Colon (tissue), 2 donors: ENCODE measurements at regions not wholly inside any gene's neighbourhood (a gene's known extent, or its start where the extent isn't known, plus 50 kb on each side); places are given as distances from the start of the nearest gene placed in this dataset.
"Not testable (repeated sequence)": the region's sequence is repeated elsewhere in the genome, so short reads cannot be mapped to it uniquely, and the experiment has no call there.

Source experiments
- FAIRE-seq: peaks from 2 replicates; lab custom pipeline; 2012; peaks lifted over from hg19 to GRCh38; lab: Jason Lieb, UNC
- donor health status: control.
- donor health status: control.

- FAIRE-seq, result no peak
Observed at GRCh38 chr16:75837264-75837663, 111.0 kb upstream of the CPHXL start.

- FAIRE-seq, result no peak
Observed at GRCh38 chr16:75837681-75838080, 111.4 kb upstream of the CPHXL start.

GRCh38 chr16:75841517-75841916, 115.2 kb upstream of the CPHXL start:
- no peak for FAIRE-seq

GRCh38 chr16:75847172-75847571, 120.9 kb upstream of the CPHXL start:
- FAIRE-seq, result no peak

- FAIRE-seq, result no peak
Observed at GRCh38 chr16:75854152-75854551, 127.9 kb upstream of the CPHXL start.

- FAIRE-seq, result no peak
Observed at GRCh38 chr16:75860326-75861053, 134.2 kb upstream of the CPHXL start.

GRCh38 chr16:75861311-75862097, 135.2 kb upstream of the CPHXL start:
- no peak for FAIRE-seq

- FAIRE-seq, result no peak
Observed at GRCh38 chr16:75862098-75862386, 135.8 kb upstream of the CPHXL start.

- FAIRE-seq, result no peak
Observed at GRCh38 chr16:75864243-75864642, 138.0 kb upstream of the CPHXL start.

- FAIRE-seq, result no peak
Observed at GRCh38 chr16:75865736-75866135, 139.4 kb upstream of the CPHXL start.

- no peak for FAIRE-seq
Observed at GRCh38 chr16:75868636-75869632, 142.6 kb upstream of the CPHXL start.

- FAIRE-seq, result not testable (repeated sequence)
Observed at GRCh38 chr16:75881280-75881679, 155.0 kb upstream of the CPHXL start.

- FAIRE-seq, result no peak
Observed at GRCh38 chr16:75899163-75899562, 172.9 kb upstream of the CPHXL start.

GRCh38 chr16:75908331-75909117, 182.2 kb upstream of the CPHXL start:
- no peak for FAIRE-seq

- no peak for FAIRE-seq
Observed at GRCh38 chr16:75909746-75910145, 183.5 kb upstream of the CPHXL start.

- no peak for FAIRE-seq
Observed at GRCh38 chr16:75911896-75912295, 185.6 kb upstream of the CPHXL start.

GRCh38 chr16:75913958-75914357, 187.7 kb upstream of the CPHXL start:
- FAIRE-seq, result no peak

- no peak for FAIRE-seq
Observed at GRCh38 chr16:75916451-75916850, 190.2 kb upstream of the CPHXL start.

GRCh38 chr16:75918109-75918508, 191.8 kb upstream of the CPHXL start:
- FAIRE-seq, result no peak

- FAIRE-seq, result no peak
Observed at GRCh38 chr16:75919664-75920063, 193.4 kb upstream of the CPHXL start.

GRCh38 chr16:75921281-75921680, 195.0 kb upstream of the CPHXL start:
- no peak for FAIRE-seq

- no peak for FAIRE-seq
Observed at GRCh38 chr16:75922250-75922649, 196.0 kb upstream of the CPHXL start.
